Fibroblast of skin of right quadriceps (primary cell): ENCODE measurements at regions not wholly inside any gene's neighbourhood (a gene's known extent, or its start where the extent isn't known, plus 50 kb on each side); places are given as distances from the start of the nearest gene placed in this dataset.
"Not testable (repeated sequence)": the region's sequence is repeated elsewhere in the genome, so short reads cannot be mapped to it uniquely, and the experiment has no call there.

Experiments
- DNase-seq: peaks from one replicate; pipeline ENCODE4 v3.0.0-alpha.2; 2013

GRCh38 chr15:36430726-36431265 is 148.6 kb upstream of the CDIN1 start:
- DNase-seq = peak; percentile 49

GRCh38 chr15:36432161-36432560 is 147.3 kb upstream of the CDIN1 start:
- peak; percentile 89 for DNase-seq

DNA sequence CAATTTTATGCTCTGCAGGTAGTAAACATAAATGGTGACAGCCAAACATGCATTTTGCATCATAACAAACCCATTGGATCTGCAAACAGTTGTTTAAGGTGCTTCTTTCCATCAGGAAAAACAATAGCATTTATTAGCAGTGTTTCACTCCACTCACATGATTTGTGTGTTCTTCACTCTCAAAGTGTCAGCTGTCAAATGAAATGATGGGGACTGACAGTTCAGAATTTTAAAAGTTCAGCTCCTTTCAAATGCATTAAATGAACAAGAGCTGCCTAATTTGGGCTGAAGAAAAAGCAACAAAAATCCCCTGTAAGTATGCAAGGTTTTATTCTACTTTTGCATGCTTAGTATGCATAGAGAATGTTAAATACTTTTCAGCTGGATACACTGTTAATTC is 145.2 kb upstream of the CDIN1 start:
- no peak for DNase-seq

GRCh38 chr15:36438499-36438898 is 140.9 kb upstream of the CDIN1 start:
- no peak for DNase-seq

DNA sequence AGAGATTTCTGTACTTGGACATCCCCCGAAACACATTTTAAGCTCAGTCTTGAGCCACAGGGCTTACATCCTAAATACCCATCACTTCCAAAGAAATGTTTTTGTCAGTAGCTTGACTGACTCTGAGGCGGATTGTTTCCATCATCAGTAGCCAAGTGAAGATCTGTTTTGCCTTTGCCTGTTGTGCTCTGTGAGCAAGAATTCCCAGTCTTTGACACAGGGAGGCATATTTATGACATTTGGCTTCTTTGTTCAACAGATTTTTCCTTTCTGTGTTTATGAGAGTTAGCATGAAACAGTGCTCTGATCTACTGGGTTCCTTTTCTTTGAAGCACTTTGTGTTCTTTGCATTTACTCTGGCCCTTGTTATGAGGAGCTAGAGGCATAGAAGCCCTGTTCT is 132.1 kb upstream of the CDIN1 start:
- DNase-seq = no peak

DNA sequence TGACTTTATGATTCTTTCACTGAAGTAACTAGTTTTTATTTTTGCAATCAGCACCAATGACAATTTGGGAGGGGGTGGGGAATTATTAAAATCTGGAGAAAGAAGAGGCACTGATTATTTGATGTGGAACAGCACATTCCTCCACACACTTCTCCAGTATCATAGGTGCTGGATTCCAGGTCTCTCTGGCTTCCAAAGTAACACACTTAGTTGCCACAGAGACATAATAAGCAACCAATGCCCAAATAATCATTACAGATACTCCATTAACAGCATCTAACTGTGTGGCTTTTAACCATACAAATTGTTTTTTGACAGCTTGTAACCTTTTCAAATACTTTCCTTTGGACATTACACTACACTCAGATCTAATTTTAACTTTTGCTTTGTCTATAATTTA is 131.0 kb upstream of the CDIN1 start:
- DNase-seq = no peak

GRCh38 chr15:36449084-36449661 is 130.3 kb upstream of the CDIN1 start:
- no peak for DNase-seq

GRCh38 chr15:36449662-36450145 is 129.7 kb upstream of the CDIN1 start:
- no peak for DNase-seq

DNA sequence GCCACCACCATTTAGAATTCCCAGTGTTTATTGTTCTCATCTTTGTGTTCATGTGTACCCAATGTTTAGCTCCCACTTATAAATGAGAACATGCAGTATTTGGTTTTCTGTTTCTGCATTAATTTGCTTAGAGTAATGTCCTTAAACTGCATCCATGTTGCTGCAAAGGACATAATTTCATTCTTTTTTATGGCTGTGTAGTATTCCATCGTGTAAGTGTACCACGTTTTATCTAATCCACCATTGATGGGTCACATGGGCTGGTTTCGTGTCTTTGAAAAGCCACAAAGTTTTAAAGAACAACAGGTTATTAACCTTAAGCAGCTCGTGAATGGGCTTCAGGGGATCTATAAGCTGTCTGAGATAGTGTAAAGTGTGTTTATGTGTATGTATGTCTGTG is 125.2 kb upstream of the CDIN1 start:
- DNase-seq = not testable (repeated sequence)

GRCh38 chr15:36458411-36458810 is 121.0 kb upstream of the CDIN1 start:
- peak; percentile 38 for DNase-seq

GRCh38 chr15:36465304-36465703 is 114.1 kb upstream of the CDIN1 start:
- no peak for DNase-seq

- DNase-seq = peak; percentile 89
Observed at GRCh38 chr15:36468746-36469145, 110.7 kb upstream of the CDIN1 start.

- DNase-seq = peak; percentile 73
Observed at GRCh38 chr15:36469311-36469966, 110.0 kb upstream of the CDIN1 start.

- no peak for DNase-seq
Observed at GRCh38 chr15:36472672-36473071, 106.8 kb upstream of the CDIN1 start.

DNA sequence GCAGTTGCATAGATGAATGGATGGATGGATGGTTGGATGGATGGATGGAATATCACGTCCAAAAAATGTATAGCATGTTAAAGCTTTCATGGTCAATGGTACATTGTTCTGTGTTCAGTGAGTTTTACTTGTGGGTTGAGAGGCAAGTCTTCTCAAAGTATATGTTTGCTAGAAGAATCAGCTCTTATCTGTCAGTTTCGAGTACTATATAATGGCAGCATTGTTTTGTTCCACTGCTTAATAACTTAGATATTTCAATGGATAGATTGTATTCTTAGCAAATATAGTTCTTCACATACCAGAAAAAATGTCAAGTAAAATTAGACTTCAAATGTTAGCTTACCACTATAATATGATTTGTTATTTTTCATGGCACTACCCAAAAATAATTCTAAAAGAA is 100.9 kb upstream of the CDIN1 start:
- DNase-seq = no peak

GRCh38 chr15:36479200-36479896 is 100.1 kb upstream of the CDIN1 start:
- no peak for DNase-seq

DNA sequence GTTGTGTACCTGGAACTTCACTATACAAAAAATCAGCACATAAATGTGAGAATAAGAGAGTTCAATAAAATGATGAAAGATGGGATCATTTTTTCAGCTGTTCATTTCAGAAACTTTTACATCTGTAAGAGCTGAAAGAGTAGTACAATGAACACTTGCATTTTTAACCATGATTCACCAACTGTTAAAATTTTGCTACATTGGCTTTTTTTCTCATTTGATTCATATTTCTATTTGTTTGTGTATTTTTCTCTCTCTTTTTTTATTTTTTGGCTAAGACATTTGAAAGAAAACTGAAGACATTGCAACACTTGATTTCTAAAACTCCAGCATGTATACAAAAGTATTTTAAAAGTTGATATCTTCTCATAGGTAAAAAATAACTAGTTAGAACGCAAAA is 98.3 kb upstream of the CDIN1 start:
- DNase-seq = no peak

DNA sequence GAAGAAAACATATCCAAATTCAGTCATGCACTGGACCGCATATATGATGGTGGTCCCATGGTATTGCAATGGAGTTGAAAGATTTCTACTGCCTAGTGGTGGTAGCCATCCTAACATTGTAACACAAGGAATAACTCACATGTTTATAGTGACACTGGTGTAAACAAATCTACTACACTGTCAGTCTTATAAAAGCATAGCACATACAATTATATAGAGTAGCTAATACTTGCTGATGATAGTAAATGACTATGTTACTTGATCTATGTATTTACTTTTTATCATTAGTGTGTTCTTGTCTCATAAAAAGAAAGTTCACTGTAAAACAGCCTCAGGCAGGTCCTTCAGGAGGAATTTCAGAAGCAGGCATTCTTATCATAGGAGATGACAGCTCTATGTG is 96.0 kb upstream of the CDIN1 start:
- no peak for DNase-seq

DNA sequence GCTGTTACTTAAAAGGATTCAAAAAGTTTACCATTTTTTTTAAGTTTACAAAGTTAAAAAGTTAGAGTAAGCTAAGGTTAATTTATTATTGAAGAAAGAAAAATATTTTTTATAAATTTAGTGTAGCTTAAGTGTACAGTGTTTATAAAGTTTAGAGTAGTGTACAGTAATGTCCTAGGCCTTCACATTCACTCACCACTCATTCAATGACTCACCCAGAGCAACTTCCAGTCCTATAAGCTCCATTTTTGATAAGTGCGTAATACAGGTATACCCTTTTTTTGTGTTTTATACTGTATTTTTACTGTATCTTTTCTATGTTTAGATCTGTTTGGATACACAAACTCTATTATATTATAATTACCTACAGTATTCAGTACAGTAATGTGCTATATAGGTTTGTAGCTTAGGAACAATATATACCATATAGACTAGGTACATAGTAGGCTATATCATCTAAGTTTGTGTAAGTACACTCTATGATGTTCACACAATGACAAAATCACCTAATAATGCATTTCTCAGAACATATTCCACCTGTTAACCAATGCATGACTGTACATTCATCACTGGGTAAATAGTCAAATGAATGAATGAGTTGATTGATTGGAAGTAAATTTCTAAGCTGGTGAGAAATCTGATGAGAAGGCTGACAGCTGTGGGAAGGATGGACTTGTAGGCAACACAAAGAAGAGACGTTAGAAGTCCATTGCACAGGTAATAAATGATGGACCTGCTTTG is 95.2 kb upstream of the CDIN1 start:
- peak; percentile 42 for DNase-seq

- no peak for DNase-seq
Observed at GRCh38 chr15:36491912-36492311, 87.5 kb upstream of the CDIN1 start.

DNA sequence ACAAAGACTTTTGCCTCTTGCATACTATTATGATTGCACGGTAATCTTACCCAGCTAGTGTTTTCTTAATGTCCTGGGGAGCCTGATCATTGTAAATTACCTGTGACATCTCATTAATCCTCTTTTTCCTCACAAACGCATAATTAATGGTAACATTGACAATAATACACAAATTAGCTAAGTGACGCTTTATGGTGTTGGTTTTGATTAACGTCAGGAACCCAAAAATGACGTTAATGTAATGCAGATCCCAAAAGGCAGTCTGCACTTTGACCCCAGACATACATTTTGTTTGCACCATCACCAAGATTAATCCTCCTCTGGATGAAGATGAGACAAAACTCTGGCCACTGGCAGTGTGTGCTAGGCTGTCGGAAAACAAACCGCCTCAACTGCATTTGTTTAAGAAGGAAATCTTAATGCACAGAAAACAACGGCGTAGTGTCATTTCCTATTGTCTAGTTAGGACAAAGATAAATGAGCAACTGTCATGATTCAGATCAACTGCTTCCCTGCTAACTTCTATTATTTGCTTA is 83.9 kb upstream of the CDIN1 start:
- DNase-seq = no peak

DNA sequence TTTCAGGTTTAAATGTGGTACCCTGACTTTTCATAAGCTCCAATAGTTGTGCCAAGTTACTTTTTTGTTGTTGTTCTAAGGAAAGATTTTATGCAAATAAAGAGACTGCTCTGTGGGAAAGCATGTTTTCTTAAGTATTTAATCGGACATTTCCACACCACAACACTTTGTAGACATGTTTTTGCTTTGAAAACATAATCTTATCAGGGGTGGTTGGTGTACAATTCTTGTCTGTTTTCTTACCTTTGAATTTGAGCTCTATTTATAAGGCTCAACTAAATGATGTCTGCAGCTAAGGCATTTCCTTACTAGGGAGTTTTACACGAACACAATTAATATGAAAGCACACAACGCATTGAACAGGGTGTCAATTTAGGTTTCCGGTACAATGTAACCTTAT is 81.5 kb upstream of the CDIN1 start:
- DNase-seq = no peak

DNA sequence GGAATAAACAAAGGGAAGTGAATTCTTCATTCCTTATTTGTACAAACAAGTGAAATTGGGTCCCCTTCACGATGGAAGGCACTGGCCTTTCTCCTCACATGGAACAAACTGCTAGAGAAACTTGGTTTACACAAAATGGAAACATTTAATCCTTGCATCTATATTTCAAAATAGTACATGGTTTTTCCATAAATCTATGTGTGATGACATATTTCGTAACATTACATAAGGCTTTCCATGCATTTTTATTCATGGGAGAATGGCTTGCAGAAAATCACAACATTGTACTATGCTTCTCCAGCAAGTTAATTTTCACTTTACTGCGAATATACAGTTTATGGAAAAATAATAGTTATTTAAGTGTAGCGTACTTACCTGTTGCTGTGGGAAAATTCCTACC is 81.0 kb upstream of the CDIN1 start:
- DNase-seq = peak; percentile 12
